IgD-negative memory B cell (primary cell): ENCODE measurements at regions not wholly inside any gene's neighbourhood (a gene's known extent, or its start where the extent isn't known, plus 50 kb on each side); places are given as distances from the start of the nearest gene placed in this dataset.

Source experiments
- H3K27ac Mint-ChIP-seq, 3 donors: one replicate each; pipeline ENCODE4 v1.8.0; 2020 to 2022; ENCODE audit warnings: mild to moderate bottlenecking in 3 of 3, mixed read lengths in 3 of 3, moderate library complexity in 1 of 3
- H3K27me3 Mint-ChIP-seq: one replicate; pipeline ENCODE4 v1.8.0; 2021; ENCODE audit warnings: mixed read lengths
- H3K36me3 Mint-ChIP-seq: one replicate; pipeline ENCODE4 v1.8.0; 2020; ENCODE audit warnings: mild to moderate bottlenecking, mixed read lengths
- H3K4me1 Mint-ChIP-seq, 3 donors: one replicate each; pipeline ENCODE4 v1.8.0; 2020 to 2022; ENCODE audit warnings: mixed read lengths in 3 of 3, mild to moderate bottlenecking in 1 of 3
- H3K4me3 Mint-ChIP-seq, 4 donors: one replicate each; pipeline ENCODE4 v1.8.0; 2020 to 2022; ENCODE audit warnings: mild to moderate bottlenecking in 4 of 4, mixed read lengths in 4 of 4, moderate library complexity in 3 of 4
- H3K9me3 Mint-ChIP-seq, 3 donors: one replicate each; pipeline ENCODE4 v1.8.0; 2020 to 2021; ENCODE audit warnings: mixed read lengths in 3 of 3, mild to moderate bottlenecking in 1 of 3

GRCh38 chr13:106349080-106349931, 186.2 kb downstream of the EFNB2 start:
- H3K36me3 Mint-ChIP-seq: no peaks in the 10 kb centered on the region
- H3K27me3 Mint-ChIP-seq: peaks cover 20% of the 10 kb centered on the region
- no peak overlapping the region for H3K27ac Mint-ChIP-seq
- H3K9me3 Mint-ChIP-seq: peaks cover 0 to 1% (median 0%) of the 10 kb centered on the region in 3 donors
- H3K4me3 Mint-ChIP-seq: no peak overlapping the region
- H3K4me1 Mint-ChIP-seq: peaks cover 0 to 1% (median 0%) of the 10 kb centered on the region in 3 donors

- H3K36me3 Mint-ChIP-seq: no peaks in the 10 kb centered on the region
- peaks cover 0 to 1% (median 0%) of the 10 kb centered on the region in 3 donors for H3K4me1 Mint-ChIP-seq
- H3K9me3 Mint-ChIP-seq: peaks cover 0 to 1% (median 0%) of the 10 kb centered on the region in 3 donors
- H3K4me3 Mint-ChIP-seq: no peak overlapping the region
- no peak overlapping the region for H3K27ac Mint-ChIP-seq
- H3K27me3 Mint-ChIP-seq: peaks cover 20% of the 10 kb centered on the region
Measured at GRCh38 chr13:106348075-106348840, 187.2 kb downstream of the EFNB2 start.

- no peaks in the 10 kb centered on the region for H3K36me3 Mint-ChIP-seq
- no peaks in the 10 kb centered on the region for H3K4me1 Mint-ChIP-seq
- no peak overlapping the region for H3K4me3 Mint-ChIP-seq
- H3K27me3 Mint-ChIP-seq: peaks cover 8% of the 10 kb centered on the region
- peaks cover 3 to 11% (median 10%) of the 10 kb centered on the region in 3 donors for H3K9me3 Mint-ChIP-seq
- no peak overlapping the region for H3K27ac Mint-ChIP-seq
Measured at GRCh38 chr13:106344342-106344741, 191.1 kb downstream of the EFNB2 start.

- Mint-ChIP-seq H3K9me3 (peaks cover 3 to 14% (median 10%) of the 10 kb centered on the region in 3 donors), H3K27me3 (peaks cover 3% of the 10 kb centered on the region), H3K4me1 (no peaks in the 10 kb centered on the region), H3K4me3 (no peak overlapping the region), H3K27ac (no peak overlapping the region), H3K36me3 (no peaks in the 10 kb centered on the region)
Measured at GRCh38 chr13:106343836-106344235, 191.6 kb downstream of the EFNB2 start.

GRCh38 chr13:106340249-106340648, 195.2 kb downstream of the EFNB2 start:
- no peaks in the 10 kb centered on the region for H3K4me1 Mint-ChIP-seq
- no peak overlapping the region for H3K4me3 Mint-ChIP-seq
- H3K27ac Mint-ChIP-seq: no peak overlapping the region
- H3K9me3 Mint-ChIP-seq: peaks cover 3 to 25% (median 13%) of the 10 kb centered on the region in 3 donors
- no peaks in the 10 kb centered on the region for H3K36me3 Mint-ChIP-seq
- H3K27me3 Mint-ChIP-seq: no peaks in the 10 kb centered on the region

GRCh38 chr13:106337096-106337850, 198.2 kb downstream of the EFNB2 start:
- no peaks in the 10 kb centered on the region for H3K27me3 Mint-ChIP-seq
- H3K27ac Mint-ChIP-seq: no peak overlapping the region
- no peaks in the 10 kb centered on the region for H3K36me3 Mint-ChIP-seq
- H3K4me3 Mint-ChIP-seq: no peak overlapping the region
- no peaks in the 10 kb centered on the region for H3K4me1 Mint-ChIP-seq
- H3K9me3 Mint-ChIP-seq: peaks cover 3 to 25% (median 13%) of the 10 kb centered on the region in 3 donors

- Mint-ChIP-seq H3K9me3 (peaks cover 3 to 25% (median 12%) of the 10 kb centered on the region in 3 donors), H3K27me3 (no peaks in the 10 kb centered on the region), H3K27ac (no peak overlapping the region), H3K4me3 (no peak overlapping the region), H3K36me3 (no peaks in the 10 kb centered on the region), H3K4me1 (no peaks in the 10 kb centered on the region)
Measured at GRCh38 chr13:106336668-106337067, 198.8 kb downstream of the EFNB2 start.

- H3K4me3 Mint-ChIP-seq: no peak overlapping the region
- H3K27ac Mint-ChIP-seq: no peak overlapping the region
- no peaks in the 10 kb centered on the region for H3K27me3 Mint-ChIP-seq
- H3K9me3 Mint-ChIP-seq: peaks cover 0 to 4% (median 0%) of the 10 kb centered on the region in 3 donors
- H3K4me1 Mint-ChIP-seq: no peaks in the 10 kb centered on the region
- no peaks in the 10 kb centered on the region for H3K36me3 Mint-ChIP-seq
Measured at GRCh38 chr13:106332621-106333020, 202.8 kb downstream of the EFNB2 start.

GRCh38 chr13:106331116-106331515, 204.3 kb downstream of the EFNB2 start:
- no peaks in the 10 kb centered on the region for H3K27me3 Mint-ChIP-seq
- H3K36me3 Mint-ChIP-seq: no peaks in the 10 kb centered on the region
- H3K9me3 Mint-ChIP-seq: no peaks in the 10 kb centered on the region
- H3K27ac Mint-ChIP-seq: no peak overlapping the region
- no peak overlapping the region for H3K4me3 Mint-ChIP-seq
- no peaks in the 10 kb centered on the region for H3K4me1 Mint-ChIP-seq

GRCh38 chr13:106329941-106330340, 205.5 kb downstream of the EFNB2 start:
- Mint-ChIP-seq H3K4me1 (no peaks in the 10 kb centered on the region), H3K27me3 (no peaks in the 10 kb centered on the region), H3K9me3 (no peaks in the 10 kb centered on the region), H3K36me3 (no peaks in the 10 kb centered on the region), H3K4me3 (no peak overlapping the region), H3K27ac (no peak overlapping the region)

GRCh38 chr13:106326751-106327150, 208.7 kb downstream of the EFNB2 start:
- Mint-ChIP-seq H3K36me3 (no peaks in the 10 kb centered on the region), H3K9me3 (peaks cover 7 to 18% (median 8%) of the 10 kb centered on the region in 3 donors), H3K27ac (no peak overlapping the region), H3K4me1 (no peaks in the 10 kb centered on the region), H3K27me3 (no peaks in the 10 kb centered on the region), H3K4me3 (no peak overlapping the region)

- Mint-ChIP-seq H3K36me3 (no peaks in the 10 kb centered on the region), H3K9me3 (peaks cover 7 to 27% (median 10%) of the 10 kb centered on the region in 3 donors), H3K4me1 (no peaks in the 10 kb centered on the region), H3K27ac (no peak overlapping the region), H3K4me3 (no peak overlapping the region), H3K27me3 (no peaks in the 10 kb centered on the region)
Measured at GRCh38 chr13:106324444-106324843, 211.0 kb downstream of the EFNB2 start.

- Mint-ChIP-seq H3K4me3 (no peak overlapping the region), H3K9me3 (peaks cover 7 to 27% (median 10%) of the 10 kb centered on the region in 3 donors), H3K36me3 (no peaks in the 10 kb centered on the region), H3K4me1 (no peaks in the 10 kb centered on the region), H3K27me3 (no peaks in the 10 kb centered on the region), H3K27ac (no peak overlapping the region)
Measured at GRCh38 chr13:106322628-106323027, 212.8 kb downstream of the EFNB2 start.

- Mint-ChIP-seq H3K9me3 (peaks cover 10 to 23% (median 10%) of the 10 kb centered on the region in 3 donors), H3K4me1 (no peaks in the 10 kb centered on the region), H3K27me3 (no peaks in the 10 kb centered on the region), H3K27ac (no peak overlapping the region), H3K4me3 (no peak overlapping the region), H3K36me3 (no peaks in the 10 kb centered on the region)
Measured at GRCh38 chr13:106318941-106319411, 216.5 kb downstream of the EFNB2 start.

- peaks cover 0 to 3% (median 0%) of the 10 kb centered on the region in 3 donors for H3K9me3 Mint-ChIP-seq
- no peak overlapping the region for H3K4me3 Mint-ChIP-seq
- no peaks in the 10 kb centered on the region for H3K4me1 Mint-ChIP-seq
- no peaks in the 10 kb centered on the region for H3K36me3 Mint-ChIP-seq
- no peaks in the 10 kb centered on the region for H3K27me3 Mint-ChIP-seq
- H3K27ac Mint-ChIP-seq: no peak overlapping the region
Measured at GRCh38 chr13:106314417-106314816, 221.0 kb downstream of the EFNB2 start.
